ENCODE measurements at regions not wholly inside any gene's neighbourhood (a gene's known extent, or its start where the extent isn't known, plus 50 kb on each side); places are given as distances from the start of the nearest gene placed in this dataset.

DNA sequence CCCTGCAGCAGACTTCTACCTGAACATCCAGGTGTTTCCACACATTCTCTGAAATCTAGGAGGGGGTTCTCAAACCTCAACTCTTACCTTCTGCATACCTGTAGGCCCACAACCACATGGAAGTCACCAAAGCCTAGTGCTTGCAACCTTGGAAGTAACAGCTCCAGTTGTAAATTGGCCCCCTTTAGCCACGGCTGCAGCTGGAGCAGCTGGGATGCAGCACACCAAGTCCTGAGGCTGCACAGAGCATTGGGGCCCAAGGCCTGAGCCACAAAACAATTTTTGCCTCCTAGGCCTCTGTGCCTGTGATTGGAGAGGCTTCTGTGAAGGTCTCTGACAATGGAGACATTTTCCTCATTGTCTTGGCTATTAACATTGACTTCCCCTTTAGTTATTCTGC lies 772.4 kb upstream of the INTU start (continued):
- TF ChIP-seq STAT6 (CRISPR knock-in tag; conservative IDR thresholded peaks at IDR 0.05; ENCODE audit: low read depth), result no peak
- TF ChIP-seq MYBL2 (CRISPR knock-in tag; IDR thresholded peaks at IDR 0.05), result no peak
- TF ChIP-seq, protein P1, sequence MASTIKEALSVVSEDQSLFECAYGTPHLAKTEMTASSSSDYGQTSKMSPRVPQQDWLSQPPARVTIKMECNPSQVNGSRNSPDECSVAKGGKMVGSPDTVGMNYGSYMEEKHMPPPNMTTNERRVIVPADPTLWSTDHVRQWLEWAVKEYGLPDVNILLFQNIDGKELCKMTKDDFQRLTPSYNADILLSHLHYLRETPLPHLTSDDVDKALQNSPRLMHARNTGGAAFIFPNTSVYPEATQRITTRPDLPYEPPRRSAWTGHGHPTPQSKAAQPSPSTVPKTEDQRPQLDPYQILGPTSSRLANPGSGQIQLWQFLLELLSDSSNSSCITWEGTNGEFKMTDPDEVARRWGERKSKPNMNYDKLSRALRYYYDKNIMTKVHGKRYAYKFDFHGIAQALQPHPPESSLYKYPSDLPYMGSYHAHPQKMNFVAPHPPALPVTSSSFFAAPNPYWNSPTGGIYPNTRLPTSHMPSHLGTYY (CRISPR knock-in tag; IDR thresholded peaks at IDR 0.05), result no peak
- TF ChIP-seq ELF4 (CRISPR knock-in tag; IDR thresholded peaks at IDR 0.05; ENCODE audit: low read depth), result no peak
- no peak for TF ChIP-seq SMAD4 (CRISPR knock-in tag; IDR thresholded peaks at IDR 0.05)
- TF ChIP-seq, protein P2, sequence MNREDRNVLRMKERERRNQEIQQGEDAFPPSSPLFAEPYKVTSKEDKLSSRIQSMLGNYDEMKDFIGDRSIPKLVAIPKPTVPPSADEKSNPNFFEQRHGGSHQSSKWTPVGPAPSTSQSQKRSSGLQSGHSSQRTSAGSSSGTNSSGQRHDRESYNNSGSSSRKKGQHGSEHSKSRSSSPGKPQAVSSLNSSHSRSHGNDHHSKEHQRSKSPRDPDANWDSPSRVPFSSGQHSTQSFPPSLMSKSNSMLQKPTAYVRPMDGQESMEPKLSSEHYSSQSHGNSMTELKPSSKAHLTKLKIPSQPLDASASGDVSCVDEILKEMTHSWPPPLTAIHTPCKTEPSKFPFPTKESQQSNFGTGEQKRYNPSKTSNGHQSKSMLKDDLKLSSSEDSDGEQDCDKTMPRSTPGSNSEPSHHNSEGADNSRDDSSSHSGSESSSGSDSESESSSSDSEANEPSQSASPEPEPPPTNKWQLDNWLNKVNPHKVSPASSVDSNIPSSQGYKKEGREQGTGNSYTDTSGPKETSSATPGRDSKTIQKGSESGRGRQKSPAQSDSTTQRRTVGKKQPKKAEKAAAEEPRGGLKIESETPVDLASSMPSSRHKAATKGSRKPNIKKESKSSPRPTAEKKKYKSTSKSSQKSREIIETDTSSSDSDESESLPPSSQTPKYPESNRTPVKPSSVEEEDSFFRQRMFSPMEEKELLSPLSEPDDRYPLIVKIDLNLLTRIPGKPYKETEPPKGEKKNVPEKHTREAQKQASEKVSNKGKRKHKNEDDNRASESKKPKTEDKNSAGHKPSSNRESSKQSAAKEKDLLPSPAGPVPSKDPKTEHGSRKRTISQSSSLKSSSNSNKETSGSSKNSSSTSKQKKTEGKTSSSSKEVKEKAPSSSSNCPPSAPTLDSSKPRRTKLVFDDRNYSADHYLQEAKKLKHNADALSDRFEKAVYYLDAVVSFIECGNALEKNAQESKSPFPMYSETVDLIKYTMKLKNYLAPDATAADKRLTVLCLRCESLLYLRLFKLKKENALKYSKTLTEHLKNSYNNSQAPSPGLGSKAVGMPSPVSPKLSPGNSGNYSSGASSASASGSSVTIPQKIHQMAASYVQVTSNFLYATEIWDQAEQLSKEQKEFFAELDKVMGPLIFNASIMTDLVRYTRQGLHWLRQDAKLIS (CRISPR knock-in tag; IDR thresholded peaks at IDR 0.05; ENCODE audit: borderline replicate concordance), result no peak
- TF ChIP-seq, protein P3, sequence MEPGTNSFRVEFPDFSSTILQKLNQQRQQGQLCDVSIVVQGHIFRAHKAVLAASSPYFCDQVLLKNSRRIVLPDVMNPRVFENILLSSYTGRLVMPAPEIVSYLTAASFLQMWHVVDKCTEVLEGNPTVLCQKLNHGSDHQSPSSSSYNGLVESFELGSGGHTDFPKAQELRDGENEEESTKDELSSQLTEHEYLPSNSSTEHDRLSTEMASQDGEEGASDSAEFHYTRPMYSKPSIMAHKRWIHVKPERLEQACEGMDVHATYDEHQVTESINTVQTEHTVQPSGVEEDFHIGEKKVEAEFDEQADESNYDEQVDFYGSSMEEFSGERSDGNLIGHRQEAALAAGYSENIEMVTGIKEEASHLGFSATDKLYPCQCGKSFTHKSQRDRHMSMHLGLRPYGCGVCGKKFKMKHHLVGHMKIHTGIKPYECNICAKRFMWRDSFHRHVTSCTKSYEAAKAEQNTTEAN (CRISPR knock-in tag; IDR thresholded peaks at IDR 0.05), result no peak
- TF ChIP-seq ETV6 (CRISPR knock-in tag; IDR thresholded peaks at IDR 0.05), result no peak
- no peak for TF ChIP-seq ZMAT4 (CRISPR knock-in tag; IDR thresholded peaks at IDR 0.05)
- TF ChIP-seq OVOL2 (CRISPR knock-in tag; IDR thresholded peaks at IDR 0.05; ENCODE audit: borderline replicate concordance), result no peak
- no peak for TF ChIP-seq ZNF396 (CRISPR knock-in tag; IDR thresholded peaks at IDR 0.05; ENCODE audit: borderline replicate concordance)
- TF ChIP-seq, protein P4, sequence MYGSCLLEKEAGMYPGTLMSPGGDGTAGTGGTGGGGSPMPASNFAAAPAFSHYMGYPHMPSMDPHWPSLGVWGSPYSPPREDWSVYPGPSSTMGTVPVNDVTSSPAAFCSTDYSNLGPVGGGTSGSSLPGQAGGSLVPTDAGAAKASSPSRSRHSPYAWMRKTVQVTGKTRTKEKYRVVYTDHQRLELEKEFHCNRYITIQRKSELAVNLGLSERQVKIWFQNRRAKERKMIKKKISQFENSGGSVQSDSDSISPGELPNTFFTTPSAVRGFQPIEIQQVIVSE (CRISPR knock-in tag; IDR thresholded peaks at IDR 0.05; ENCODE audit: borderline replicate concordance), result no peak
- TF ChIP-seq FOXJ3 (CRISPR knock-in tag; IDR thresholded peaks at IDR 0.05; ENCODE audit: borderline replicate concordance), result no peak
- no peak for TF ChIP-seq ZNF532 (CRISPR knock-in tag; IDR thresholded peaks at IDR 0.05; ENCODE audit: borderline replicate concordance)
